IMR-90 (cell line): ENCODE measurements at regions not wholly inside any gene's neighbourhood (a gene's known extent, or its start where the extent isn't known, plus 50 kb on each side); places are given as distances from the start of the nearest gene placed in this dataset.

Source experiments
- POLR2A ChIP-seq: IDR thresholded peaks from 2 replicates; pipeline ENCODE4 v1.6.1; 2012; ENCODE audit warnings: mild to moderate bottlenecking, low read depth, low read length
- TF ChIP-seq, protein P1 (sequence below): conservative IDR thresholded peaks from 2 replicates; pipeline ENCODE4 v1.5.1; 2012; ENCODE audit warnings: mild to moderate bottlenecking, low read depth, low read length, improper control_type of control experiment

DNA sequence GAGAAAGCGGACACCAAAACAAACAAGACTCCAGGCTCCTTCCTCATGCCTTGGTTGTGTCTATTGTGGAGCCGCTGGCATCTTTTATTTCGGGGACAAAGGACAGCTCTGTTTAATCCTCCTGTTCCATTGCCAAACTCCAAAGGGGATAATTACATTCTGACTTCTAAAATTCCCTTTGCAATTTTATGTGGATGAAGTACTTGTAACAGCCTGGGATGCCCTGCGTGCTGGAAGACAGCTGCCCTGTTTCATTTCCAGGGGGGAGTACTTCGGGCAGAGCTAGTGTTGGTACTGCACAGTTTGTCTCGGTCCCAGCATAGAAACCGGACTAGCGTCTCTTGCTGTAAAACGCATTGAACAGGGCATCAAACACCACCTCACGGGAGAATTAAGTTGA lies 90.9 kb downstream of the BAMBI start:
- no peak for TF ChIP-seq POLR2A
- TF ChIP-seq, protein P1, sequence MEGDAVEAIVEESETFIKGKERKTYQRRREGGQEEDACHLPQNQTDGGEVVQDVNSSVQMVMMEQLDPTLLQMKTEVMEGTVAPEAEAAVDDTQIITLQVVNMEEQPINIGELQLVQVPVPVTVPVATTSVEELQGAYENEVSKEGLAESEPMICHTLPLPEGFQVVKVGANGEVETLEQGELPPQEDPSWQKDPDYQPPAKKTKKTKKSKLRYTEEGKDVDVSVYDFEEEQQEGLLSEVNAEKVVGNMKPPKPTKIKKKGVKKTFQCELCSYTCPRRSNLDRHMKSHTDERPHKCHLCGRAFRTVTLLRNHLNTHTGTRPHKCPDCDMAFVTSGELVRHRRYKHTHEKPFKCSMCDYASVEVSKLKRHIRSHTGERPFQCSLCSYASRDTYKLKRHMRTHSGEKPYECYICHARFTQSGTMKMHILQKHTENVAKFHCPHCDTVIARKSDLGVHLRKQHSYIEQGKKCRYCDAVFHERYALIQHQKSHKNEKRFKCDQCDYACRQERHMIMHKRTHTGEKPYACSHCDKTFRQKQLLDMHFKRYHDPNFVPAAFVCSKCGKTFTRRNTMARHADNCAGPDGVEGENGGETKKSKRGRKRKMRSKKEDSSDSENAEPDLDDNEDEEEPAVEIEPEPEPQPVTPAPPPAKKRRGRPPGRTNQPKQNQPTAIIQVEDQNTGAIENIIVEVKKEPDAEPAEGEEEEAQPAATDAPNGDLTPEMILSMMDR = no peak
